ENCODE measurements at regions not wholly inside any gene's neighbourhood (a gene's known extent, or its start where the extent isn't known, plus 50 kb on each side); places are given as distances from the start of the nearest gene placed in this dataset.

GRCh38 chrX:84721416-84721815 is 219.2 kb upstream of the HDX start:
- TF ChIP-seq CTCF (conservative IDR thresholded peaks at IDR 0.05; ENCODE audit: low read length), result no peak
- TF ChIP-seq EZH2phosphoT487 (IDR thresholded peaks at IDR 0.05; ENCODE audit: borderline replicate concordance, low read depth, low read length), result no peak

Data from OCI-LY7 (cell line).